ENCODE measurements at regions not wholly inside any gene's neighbourhood (a gene's known extent, or its start where the extent isn't known, plus 50 kb on each side); places are given as distances from the start of the nearest gene placed in this dataset.

- TF ChIP-seq CTCF (IDR thresholded peaks at IDR 0.05; ENCODE audit: unreplicated experiment) = no peak
- H3K27me3 Mint-ChIP-seq (ENCODE audit: low read depth) = no peaks in the 10 kb centered on the region
Measured at GRCh38 chr12:89234324-89235114, 117.8 kb downstream of the DUSP6 start.

GRCh38 chr12:89231686-89232085, 120.6 kb downstream of the DUSP6 start:
- H3K9me3 Mint-ChIP-seq = peaks cover 14% of the 10 kb centered on the region
- TF ChIP-seq CTCF (IDR thresholded peaks at IDR 0.05; ENCODE audit: unreplicated experiment) = no peak
- no peak for DNase-seq (ENCODE audit: low spot score in 2 of 2, unreplicated experiment in 2 of 2)
- no peaks in the 10 kb centered on the region for H3K36me3 Mint-ChIP-seq
- H3K4me3 Mint-ChIP-seq = no peak overlapping the region
- H3K27me3 Mint-ChIP-seq (ENCODE audit: low read depth) = no peaks in the 10 kb centered on the region
- peaks cover 23% of the 10 kb centered on the region for H3K4me1 Mint-ChIP-seq
- peak overlapping the region; percentile 0 for H3K27ac Mint-ChIP-seq

More at GRCh38 chr12:89234324-89235114, 117.8 kb downstream of the DUSP6 start:
- no peaks in the 10 kb centered on the region for H3K36me3 Mint-ChIP-seq
- H3K27ac Mint-ChIP-seq = no peak overlapping the region
- peaks cover 12% of the 10 kb centered on the region for H3K4me1 Mint-ChIP-seq
- no peak overlapping the region for H3K4me3 Mint-ChIP-seq
- DNase-seq (ENCODE audit: low spot score in 2 of 2, unreplicated experiment in 2 of 2) = no peak
- peaks cover 14% of the 10 kb centered on the region for H3K9me3 Mint-ChIP-seq

GRCh38 chr12:89230376-89231315, 121.7 kb downstream of the DUSP6 start:
- DNase-seq (ENCODE audit: low spot score in 2 of 2, unreplicated experiment in 2 of 2) = no peak
- H3K27ac Mint-ChIP-seq = no peak overlapping the region
- H3K36me3 Mint-ChIP-seq = peaks cover 2% of the 10 kb centered on the region
- peaks cover 33% of the 10 kb centered on the region for H3K4me1 Mint-ChIP-seq
- no peak for TF ChIP-seq CTCF (IDR thresholded peaks at IDR 0.05; ENCODE audit: unreplicated experiment)
- no peak overlapping the region for H3K4me3 Mint-ChIP-seq
- peaks cover 17% of the 10 kb centered on the region for H3K9me3 Mint-ChIP-seq
- no peaks in the 10 kb centered on the region for H3K27me3 Mint-ChIP-seq (ENCODE audit: low read depth)

GRCh38 chr12:89228491-89228890, 123.8 kb downstream of the DUSP6 start:
- DNase-seq (ENCODE audit: low spot score in 2 of 2, unreplicated experiment in 2 of 2) = no peak
- Mint-ChIP-seq H3K36me3 (peaks cover 2% of the 10 kb centered on the region), H3K27ac (no peak overlapping the region), H3K4me1 (peaks cover 36% of the 10 kb centered on the region), H3K9me3 (peaks cover 17% of the 10 kb centered on the region), H3K27me3 (ENCODE audit: low read depth) (no peaks in the 10 kb centered on the region), H3K4me3 (no peak overlapping the region)
- no peak for TF ChIP-seq CTCF (IDR thresholded peaks at IDR 0.05; ENCODE audit: unreplicated experiment)

- H3K4me1 Mint-ChIP-seq = peaks cover 36% of the 10 kb centered on the region
- H3K27me3 Mint-ChIP-seq (ENCODE audit: low read depth) = no peaks in the 10 kb centered on the region
- TF ChIP-seq CTCF (IDR thresholded peaks at IDR 0.05; ENCODE audit: unreplicated experiment) = no peak
- no peak overlapping the region for H3K27ac Mint-ChIP-seq
- no peak overlapping the region for H3K4me3 Mint-ChIP-seq
- H3K36me3 Mint-ChIP-seq = peaks cover 2% of the 10 kb centered on the region
- H3K9me3 Mint-ChIP-seq = peaks cover 12% of the 10 kb centered on the region
- no peak for DNase-seq (ENCODE audit: low spot score in 2 of 2, unreplicated experiment in 2 of 2)
Measured at GRCh38 chr12:89227774-89228173, 124.5 kb downstream of the DUSP6 start.
